OCI-LY3 (cell line): ENCODE measurements at regions not wholly inside any gene's neighbourhood (a gene's known extent, or its start where the extent isn't known, plus 50 kb on each side); places are given as distances from the start of the nearest gene placed in this dataset.

ENCODE experiments used
- CTCF ChIP-seq: fragments of 200-600, 300-600 bp; sonication (generic); IDR thresholded peaks from 2 replicates; pipeline ENCODE4 v1.5.1; 2014; ENCODE audit warnings: antibody characterized with exemption, low read length, low read depth
- EZH2phosphoT487 ChIP-seq: fragments of 200-600 bp; shearing (Covaris generic); IDR thresholded peaks from 2 replicates; pipeline ENCODE4 v1.6.1; 2018; ENCODE audit warnings: antibody characterized with exemption, mixed run types, low read depth

DNA sequence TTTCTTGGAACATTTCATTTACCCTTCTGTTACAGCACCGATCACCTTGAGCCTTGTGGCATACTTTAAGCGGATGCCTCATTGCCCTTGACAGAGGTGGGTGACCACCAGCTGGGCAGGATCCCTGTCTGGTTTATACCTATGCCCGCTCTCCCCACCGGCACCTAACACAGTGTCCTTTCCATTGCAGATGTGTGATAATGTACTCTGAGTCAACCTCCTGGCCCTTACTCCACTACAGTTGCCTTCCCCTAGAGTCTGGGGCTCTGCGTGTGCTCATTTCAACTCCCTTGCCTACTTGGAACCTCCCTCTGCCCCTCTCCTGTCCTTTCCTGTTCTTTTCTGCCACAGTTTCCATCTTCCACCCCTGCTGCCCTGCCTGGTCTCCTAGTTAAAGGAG, 60.2 kb upstream of the MED13 start:
- TF ChIP-seq CTCF, result no peak
- no peak for TF ChIP-seq EZH2phosphoT487
